Stomach (tissue), 4 donors: ENCODE measurements at regions not wholly inside any gene's neighbourhood (a gene's known extent, or its start where the extent isn't known, plus 50 kb on each side); places are given as distances from the start of the nearest gene placed in this dataset.

ENCODE experiments used
- CTCF ChIP-seq, 7 experiments: fragments of 450-650 bp in 4 of 7; fragments of 200-600 bp in 3 of 7; sonication (generic) in 3 of 7; IDR thresholded peaks; one replicate each; pipeline ENCODE4 v1.5.1; 2016 to 2019; ENCODE audit warnings: antibody characterized with exemption in 7 of 7, control low read depth in 2 of 7, mild to moderate bottlenecking in 1 of 7
- EP300 ChIP-seq: sonication (generic); formaldehyde crosslinking; IDR thresholded peaks from one replicate; pipeline ENCODE4 v1.6.1; 2017; ENCODE audit warnings: antibody characterized with exemption

GRCh38 chr13:44637581-44637980 is 61.5 kb upstream of the TSC22D1 start:
- no peak for TF ChIP-seq CTCF (IDR thresholded peaks at IDR 0.05)
- no peak for TF ChIP-seq EP300
